C4-2B (cell line): ENCODE measurements at regions not wholly inside any gene's neighbourhood (a gene's known extent, or its start where the extent isn't known, plus 50 kb on each side); places are given as distances from the start of the nearest gene placed in this dataset.

Source experiments
- ZFX ChIP-seq: fragments of 450-650 bp; IDR thresholded peaks from 2 replicates; pipeline ENCODE4 v1.6.1; 2017
- TF ChIP-seq, protein P1 (sequence below): fragments of 450-650 bp; conservative IDR thresholded peaks from 2 replicates; pipeline ENCODE4 v1.5.1; 2017; ENCODE audit warnings: mild to moderate bottlenecking

DNA sequence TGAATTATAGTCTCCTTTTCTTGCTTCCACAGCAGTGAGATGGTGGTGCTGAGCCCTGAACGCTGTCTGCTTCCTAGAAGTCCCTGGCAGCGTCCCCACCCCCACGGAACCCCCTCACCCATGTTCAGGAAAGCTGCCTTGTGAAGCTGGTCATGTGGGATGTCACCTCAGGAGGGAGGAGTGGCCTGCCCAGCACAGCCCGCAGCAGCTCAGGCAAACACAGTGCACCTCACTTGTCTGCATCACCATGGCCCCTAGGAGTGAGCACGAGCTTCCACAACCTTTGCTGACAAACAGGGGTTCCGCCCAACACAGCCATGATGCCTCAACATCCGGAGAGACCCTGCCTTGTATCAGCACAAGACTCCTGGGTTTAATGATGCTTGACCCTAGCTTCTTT lies 508.9 kb downstream of the RPS24 start:
- TF ChIP-seq ZFX = no peak
- TF ChIP-seq, protein P1, sequence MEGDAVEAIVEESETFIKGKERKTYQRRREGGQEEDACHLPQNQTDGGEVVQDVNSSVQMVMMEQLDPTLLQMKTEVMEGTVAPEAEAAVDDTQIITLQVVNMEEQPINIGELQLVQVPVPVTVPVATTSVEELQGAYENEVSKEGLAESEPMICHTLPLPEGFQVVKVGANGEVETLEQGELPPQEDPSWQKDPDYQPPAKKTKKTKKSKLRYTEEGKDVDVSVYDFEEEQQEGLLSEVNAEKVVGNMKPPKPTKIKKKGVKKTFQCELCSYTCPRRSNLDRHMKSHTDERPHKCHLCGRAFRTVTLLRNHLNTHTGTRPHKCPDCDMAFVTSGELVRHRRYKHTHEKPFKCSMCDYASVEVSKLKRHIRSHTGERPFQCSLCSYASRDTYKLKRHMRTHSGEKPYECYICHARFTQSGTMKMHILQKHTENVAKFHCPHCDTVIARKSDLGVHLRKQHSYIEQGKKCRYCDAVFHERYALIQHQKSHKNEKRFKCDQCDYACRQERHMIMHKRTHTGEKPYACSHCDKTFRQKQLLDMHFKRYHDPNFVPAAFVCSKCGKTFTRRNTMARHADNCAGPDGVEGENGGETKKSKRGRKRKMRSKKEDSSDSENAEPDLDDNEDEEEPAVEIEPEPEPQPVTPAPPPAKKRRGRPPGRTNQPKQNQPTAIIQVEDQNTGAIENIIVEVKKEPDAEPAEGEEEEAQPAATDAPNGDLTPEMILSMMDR = no peak
